ENCODE measurements at regions not wholly inside any gene's neighbourhood (a gene's known extent, or its start where the extent isn't known, plus 50 kb on each side); places are given as distances from the start of the nearest gene placed in this dataset.
A peak's percentile ranks its signal among the peaks of the same experiment; 100 is the strongest.
"Not testable (repeated sequence)": the region's sequence is repeated elsewhere in the genome, so short reads cannot be mapped to it uniquely, and the experiment has no call there.

DNA sequence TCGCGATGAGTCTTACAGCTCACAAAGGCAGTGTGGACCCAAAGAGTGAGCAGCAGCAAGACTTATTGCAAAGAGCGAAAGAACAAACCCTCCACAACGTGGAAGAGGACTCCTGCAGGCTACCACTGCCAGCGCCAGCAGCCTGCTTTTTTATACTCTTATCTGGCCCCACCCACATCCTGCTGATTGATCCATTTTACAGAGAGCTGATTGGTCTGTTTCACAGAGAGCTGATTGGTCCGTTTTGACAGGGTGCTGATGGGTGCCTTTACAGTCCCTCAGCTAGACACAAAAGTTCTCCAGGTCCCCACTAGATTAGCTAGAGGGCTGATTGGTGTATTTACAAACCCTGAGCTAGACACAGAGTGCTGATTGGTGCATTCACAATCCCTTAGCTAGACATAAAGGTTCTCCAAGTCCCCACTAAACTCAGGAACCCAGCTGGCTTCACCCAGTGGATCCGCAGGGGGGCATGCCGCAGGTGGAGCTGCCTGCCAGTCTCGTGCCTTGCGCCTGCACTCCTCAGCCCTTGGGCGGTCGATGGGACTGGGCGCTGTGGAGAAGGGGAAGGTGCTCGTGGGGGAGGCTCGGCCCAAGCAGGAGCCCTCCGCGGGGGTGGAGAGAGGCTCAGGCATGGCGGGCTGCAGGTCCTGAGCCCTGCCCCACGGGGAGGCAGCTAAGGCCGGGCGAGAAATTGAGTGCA, 75.7 kb downstream of the QDPR start:
- not testable (repeated sequence) for DNase-seq

DNA sequence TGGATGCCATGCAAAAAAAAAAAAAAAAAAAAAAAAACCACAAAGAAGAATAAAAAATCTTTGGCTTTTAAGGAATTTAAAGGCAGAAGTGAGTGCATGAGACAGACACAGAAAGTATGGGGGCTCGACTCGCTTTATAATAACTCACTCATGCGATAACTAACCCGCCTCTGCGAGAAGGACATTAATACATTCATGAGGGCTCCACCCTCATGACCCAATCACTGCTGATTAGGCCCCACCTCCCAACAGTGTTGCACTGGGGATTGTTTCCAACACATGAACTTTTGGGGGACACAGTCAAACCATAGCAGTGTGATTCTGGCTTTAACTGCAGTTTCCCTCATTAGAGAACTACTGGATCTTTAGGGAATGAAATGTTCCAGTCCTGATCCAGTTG, 78.1 kb downstream of the QDPR start:
- DNase-seq = no peak

DNA sequence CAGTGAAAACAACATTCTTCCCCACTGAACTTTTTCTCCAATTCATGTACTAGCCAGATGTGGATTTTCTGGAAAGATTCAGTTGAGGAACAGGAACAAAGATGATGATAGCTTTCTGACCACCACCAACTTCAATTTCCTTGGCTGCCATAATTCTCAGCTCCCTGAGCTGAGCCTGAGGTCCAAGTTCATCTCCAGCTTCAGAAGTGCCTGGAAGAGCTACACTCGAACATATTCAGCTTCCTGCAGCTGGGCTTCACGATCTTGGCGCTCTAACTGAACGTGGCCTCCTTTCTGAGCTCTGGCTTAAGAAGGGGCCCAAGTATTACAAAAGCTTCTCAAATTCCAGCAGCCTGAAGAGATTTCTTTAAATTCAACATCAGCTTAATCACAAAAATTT, 83.9 kb downstream of the QDPR start:
- DNase-seq = no peak

DNA sequence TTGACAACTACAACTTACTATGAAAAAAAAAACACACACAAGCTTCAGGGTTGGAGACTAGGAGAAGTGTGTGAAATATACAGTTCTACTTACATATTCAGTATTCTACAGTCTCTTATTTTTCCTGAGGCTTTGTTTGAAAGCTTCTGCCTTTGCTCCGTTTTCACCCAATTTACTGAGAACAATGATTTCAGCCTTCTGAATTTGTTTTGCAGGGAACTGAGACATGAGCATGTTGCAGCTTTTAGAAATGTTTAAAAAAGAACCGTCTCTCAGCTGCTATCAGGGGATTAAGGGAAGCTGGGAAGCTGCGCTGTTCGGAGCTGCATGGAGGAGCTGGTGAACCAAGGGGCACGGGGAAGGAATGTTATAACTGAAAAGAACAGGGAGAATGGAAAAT, 85.7 kb downstream of the QDPR start:
- DNase-seq = no peak

DNA sequence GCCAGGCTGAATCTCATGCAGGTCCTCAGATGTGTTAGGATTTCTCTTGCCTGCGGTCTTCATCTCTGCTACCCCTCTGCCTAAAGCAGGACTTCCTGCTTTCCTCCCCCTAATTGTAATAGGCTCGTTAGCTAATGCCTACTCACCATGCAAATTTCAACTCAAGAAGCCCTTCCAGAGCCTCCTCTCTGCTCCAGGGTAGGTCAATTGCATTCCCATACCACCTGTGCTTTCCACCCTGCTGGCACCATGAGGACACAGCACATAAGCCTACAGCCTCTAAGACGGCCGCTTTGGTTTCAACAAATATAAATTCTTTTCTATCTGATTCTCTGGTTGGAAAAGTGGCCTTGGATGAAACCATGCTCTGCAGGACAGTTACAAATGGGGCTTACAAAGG, 93.9 kb downstream of the QDPR start:
- no peak for DNase-seq

DNA sequence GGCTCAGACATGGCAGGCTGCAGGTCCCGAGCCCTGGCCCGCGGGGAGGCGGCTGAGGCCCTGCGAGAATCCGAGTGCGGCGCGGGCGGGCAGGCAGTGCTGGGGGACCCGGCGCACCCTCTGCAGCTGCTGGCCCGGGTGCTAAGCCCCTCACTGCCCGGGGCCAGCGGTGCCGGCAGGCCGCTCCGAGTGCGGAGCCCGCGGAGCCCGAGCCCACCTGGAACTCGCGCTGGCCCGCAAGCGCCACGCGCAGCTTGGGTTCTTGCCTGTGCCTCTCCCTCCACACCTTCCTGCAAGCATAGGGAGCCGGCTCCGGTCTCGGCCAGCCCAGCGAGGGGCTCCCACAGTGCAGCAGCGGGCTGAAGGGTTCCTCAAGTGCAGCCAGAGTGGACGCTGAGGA, 97.5 kb downstream of the QDPR start:
- DNase-seq = no peak

DNA sequence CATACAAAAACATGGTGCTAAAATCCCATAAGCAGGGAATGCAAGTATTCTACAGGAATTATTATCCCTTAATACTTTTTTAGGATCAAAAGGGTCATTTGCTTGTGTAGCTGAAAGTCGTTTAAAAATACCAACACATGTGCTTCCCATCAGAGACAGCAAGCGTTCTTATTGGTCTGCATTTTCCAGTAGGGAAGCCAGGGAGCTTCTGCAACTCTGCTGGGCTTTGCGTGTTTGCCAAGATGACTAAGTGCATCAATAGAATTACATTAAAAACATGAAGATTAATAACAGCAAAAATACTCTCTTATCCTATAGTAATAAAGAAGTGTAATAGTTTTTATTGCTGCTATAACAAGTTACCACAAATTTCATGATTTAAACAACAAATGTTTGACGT, 111.2 kb downstream of the QDPR start:
- no peak for DNase-seq

DNA sequence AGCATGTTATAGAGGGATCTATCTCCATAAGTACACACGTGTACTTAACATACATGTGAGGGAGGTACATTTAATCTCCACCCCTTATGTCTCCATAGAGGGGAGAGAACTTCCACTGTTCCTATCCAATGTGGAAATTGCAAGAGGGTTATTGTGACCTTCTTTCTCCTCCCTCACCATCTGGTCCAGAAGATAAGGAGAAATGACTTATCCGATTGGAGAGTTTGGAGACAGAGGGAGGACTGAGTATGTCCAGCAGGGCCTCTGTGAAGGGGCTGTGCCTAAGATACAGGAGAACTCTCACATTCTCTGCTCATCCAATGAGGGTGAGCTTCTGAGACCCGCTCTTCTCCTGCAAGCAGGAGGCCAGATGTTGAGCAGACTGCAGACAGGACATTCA, 113.1 kb downstream of the QDPR start:
- DNase-seq = no peak

DNA sequence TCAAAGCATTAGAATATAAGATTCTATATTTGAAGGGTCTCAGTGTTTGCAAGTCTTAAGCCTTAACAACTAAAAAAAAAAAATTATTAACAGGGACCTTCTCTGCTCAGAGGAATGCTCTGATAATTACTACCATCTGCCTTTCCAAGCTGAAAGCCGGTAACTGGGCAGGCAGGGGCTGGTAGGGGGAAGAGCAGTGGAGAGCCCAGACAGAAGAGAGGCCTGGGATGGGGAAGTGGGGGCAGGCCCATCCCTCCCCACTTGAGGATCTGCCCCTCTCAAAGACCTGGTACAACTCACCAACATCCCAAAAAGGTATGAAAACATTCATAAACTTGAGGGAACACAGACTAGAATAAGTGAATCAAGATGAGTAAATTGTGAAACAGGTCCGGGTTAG, 113.9 kb downstream of the QDPR start:
- no peak for DNase-seq

DNA sequence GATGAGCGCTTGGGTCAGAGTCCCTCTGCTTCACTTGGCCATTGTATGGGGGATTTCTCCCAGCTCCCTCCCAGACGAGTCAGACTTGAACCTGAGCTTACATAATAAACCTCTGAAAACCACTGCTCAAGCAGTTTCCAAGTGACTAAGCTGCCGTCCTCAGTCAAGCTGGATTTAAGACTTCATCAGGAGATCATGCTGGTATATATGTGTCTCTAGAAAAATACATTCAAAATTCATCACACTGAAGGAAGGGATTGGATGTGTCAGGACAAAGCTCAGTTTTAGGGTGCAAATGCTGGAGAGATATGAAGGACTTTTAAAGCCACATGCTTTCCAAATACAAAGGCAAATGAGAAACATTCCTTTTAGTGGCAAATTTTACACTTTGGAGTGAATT, 114.3 kb downstream of the QDPR start:
- no peak for DNase-seq

DNA sequence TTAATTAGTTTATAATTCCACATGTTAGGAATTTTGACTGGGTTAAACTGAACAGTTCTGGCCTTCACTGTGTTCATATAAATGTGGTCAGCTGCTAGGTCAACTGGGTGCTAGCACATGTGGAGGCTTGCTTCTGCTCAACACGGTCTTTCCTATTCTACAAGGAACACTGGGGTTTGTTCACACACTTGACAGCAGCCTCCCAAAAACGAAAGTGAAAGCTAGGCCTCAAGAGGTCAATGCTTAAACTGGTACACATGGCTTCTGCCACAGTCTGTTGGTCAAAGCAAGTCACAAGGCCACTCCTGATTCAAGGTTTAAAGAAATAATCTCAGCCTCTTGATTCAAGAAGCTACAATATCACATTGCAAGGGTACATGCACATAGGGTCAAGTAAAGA, 126.5 kb downstream of the QDPR start:
- DNase-seq = no peak

DNA sequence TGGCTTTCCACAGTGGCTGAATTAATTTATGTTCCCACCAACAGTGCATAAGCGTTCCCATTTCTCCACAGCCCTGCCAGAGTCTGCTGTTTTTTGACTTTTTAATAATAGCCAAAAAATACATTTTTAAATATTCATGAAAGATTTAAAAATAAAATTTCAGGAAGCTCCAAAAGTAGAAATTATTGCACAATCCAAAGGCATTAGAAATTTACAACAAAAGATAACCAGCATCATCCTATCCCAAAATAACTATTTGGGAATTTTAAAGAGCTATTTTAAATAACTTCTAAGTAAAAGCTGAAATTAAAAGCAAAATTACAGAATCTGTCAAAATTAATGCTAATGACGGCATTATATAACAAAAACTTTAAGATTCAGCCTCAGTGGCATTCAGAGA, 131.5 kb downstream of the QDPR start:
- no peak for DNase-seq

DNA sequence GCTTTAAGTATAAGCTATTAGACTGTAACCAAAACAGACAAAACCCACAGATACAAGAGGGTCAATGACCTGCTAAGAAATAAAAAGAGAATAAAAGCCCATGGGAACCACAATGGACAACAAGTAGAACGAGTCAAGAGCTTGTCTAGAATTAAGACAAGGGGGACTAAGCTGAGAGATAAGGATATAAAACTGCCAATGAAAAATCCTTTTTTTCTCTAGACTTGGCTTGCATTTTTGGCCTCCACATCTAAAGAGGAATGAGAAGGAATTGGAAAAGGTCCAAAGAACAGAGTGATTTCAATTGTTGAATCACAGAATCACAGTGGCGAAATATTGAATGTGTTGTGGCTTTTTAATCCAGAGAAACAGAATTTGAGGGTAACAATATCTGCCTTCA, 135.7 kb downstream of the QDPR start:
- no peak for DNase-seq

DNA sequence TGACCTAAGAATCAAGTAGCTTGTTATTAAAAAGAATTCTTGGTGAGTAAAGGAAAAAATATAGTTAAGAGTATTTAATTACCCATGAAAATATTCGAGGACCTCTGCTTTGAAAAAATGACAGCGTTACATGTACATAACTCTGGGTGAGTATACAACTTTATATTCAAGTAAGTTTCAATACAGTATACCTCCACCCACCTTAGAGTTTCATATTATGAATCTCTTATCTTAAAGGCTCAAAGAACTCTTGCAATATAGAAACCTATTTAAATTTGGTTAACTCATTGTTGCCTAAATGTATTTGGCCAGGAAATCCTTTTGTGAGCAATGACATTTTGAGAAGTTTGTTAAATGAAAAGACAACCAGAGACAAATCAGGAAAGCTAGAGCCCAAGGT, 138.2 kb downstream of the QDPR start:
- no peak for DNase-seq

DNA sequence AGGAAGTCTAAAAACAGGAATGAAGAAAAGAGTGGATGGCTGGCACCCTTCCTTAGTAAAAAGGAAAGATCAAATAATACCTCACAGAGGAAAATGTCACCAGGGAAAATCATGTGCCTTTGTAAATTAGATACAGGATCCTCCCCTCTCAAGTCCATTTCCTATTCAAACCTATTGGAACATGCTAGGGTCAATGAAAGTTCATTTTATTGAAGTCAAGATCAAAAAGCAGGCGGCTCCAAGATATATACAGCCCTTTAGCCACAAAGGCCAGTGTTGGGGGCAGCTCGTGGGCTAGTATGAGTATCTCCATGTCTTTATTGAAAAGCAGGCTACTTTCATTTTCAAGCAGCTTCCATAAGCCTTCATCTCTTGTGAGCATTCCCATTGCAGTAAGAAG, 141.1 kb downstream of the QDPR start:
- no peak for DNase-seq

DNA sequence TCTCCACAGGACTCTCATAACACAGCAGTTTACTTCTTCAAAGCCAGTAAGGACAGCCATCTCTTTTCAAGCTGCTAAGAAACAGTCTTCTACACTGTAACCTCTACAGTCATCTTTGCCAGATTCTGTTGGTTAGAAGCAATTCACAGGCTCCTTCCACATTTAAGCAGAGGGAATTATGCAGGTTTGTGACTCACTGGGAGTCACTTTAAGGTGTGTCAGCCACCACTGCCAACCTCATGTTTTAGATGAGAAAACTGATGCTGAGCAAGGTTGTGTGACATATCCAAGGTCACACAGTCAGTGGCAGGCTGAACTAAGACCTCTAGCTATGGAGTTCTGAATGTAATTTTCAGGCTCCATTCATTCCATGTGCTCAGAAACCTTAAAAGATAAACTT, 143.5 kb downstream of the QDPR start:
- no peak for DNase-seq

DNA sequence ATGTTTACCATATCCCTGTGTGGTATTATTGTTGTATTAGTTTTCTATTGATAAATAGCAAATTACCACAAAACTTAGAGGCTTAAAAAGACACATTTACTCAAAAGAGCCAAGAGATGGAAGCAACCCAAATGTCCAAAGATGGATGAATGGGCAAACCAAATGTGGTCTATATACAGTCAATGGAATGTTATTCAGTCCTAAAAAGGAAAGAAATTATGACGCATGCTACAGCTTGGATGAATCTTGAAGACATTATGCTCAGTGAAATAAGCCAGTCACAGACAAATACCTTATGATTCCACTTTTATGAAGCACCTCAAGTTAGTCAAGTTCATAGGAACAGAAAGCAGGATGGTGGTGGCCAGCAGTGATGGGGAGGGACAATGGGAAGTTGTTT, 144.7 kb downstream of the QDPR start:
- no peak for DNase-seq

DNA sequence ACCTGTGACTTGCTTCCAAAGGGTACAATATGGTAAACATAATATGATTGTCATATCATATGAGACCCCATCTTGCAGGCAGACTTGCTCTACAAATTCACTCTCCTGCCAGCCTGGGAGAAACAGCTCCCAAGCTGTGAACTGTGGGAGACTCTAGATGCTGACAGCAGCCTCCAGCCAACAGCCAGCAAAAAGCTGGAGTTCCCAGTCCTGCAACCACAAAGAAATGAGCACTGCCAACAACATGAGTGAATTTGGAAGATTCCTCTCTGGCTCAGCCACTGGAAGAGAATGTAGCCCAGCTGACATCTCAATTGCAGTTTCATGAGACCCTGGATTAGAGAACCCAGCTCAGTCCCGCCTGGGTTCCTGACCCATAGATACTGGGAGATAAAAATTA, 145.4 kb downstream of the QDPR start:
- DNase-seq = no peak

DNA sequence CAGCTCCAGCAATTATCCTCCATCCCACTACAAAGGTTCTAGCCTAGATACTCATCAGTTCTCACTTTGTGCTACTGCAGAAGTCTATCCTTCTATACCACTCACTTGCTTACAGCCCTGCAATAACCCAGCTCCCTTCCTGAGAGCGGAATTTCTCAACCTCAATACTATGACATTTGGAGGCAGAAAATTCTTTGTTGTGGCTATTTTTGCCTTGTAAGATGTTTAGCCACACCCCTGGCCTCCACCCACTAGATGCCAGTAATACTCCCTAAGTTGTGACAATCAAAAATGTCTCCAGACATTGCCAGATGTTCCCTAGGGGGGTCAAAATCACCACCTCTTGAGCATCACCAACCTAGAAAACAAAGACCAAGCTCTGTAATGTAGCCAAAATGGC, 149.5 kb downstream of the QDPR start:
- DNase-seq = no peak

DNA sequence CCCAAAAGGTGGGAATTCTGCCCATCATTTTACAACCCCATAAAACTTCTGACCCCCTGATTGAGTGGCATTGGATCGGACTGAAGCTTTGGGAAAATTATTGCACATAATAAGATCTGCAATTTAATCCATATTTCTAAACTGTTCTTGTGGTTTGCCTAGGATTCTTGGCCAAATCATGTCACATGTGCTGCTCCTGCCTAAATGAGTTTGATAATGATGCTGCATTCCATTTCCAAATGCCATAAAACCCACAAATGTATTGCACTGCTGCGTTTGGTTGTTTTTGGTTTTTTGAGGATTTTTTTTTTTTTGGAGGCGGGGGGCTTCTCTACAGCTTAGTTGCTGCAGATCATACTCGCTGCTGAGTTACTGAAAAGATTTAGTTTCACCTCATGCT, 153.6 kb downstream of the QDPR start:
- DNase-seq = no peak

DNA sequence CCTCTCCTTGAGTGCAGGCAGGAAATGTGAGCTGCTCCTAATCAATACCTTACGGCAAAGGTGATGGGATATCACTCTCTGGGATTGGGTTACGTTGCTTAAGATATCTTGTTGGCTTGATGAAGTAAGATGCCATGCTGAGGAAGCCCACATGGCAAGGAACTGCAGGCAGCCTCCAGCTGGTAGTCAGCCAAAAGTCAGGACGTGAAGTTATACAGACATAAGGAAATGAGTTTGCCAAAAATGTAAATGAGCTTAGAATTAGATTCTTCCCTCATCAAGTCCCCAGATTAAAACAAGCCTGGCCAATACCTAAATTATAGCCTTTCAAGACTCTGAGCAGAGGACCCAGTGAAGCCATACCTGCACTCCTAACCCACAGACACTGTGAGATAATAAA, 155.0 kb downstream of the QDPR start:
- no peak for DNase-seq

DNA sequence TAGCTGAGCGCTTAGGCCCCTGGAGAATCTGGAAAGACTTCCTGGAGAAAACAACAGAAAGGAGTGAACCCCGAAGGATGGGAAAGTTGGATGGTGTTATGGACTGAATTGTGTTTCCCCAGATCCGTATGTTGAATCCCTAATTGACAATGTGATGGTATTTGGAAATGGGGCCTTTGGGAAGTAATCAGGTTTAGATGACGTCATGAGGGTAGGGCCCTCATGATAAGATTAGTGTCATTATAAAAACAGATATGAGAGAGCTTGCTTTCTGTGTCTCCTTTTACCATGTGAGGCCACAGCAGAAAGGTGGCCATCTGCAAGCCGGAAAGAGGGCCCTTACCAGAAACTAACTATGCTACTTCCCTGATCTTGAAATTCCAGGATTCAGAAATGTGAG, 159.5 kb downstream of the QDPR start:
- no peak for DNase-seq

DNA sequence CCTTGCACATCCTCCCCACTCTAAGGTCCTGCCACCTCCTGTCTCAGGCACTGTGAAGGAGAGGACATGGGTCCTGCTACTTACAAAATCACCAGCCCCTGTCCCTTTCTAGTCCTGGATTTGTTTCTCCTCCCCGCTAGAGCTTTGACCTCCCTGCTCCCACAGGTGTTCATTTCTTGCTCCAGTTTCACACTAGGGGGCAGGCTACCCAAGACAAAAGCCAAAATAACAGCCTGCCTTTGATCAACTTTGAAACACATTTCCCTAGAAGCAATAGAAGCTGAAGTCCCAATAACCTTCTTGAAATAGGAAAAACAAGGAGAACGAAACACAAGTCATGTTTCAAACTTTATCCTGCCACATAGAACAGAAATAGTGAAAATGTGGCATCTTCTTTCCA, 164.4 kb downstream of the QDPR start:
- peak; percentile 26 for DNase-seq

DNA sequence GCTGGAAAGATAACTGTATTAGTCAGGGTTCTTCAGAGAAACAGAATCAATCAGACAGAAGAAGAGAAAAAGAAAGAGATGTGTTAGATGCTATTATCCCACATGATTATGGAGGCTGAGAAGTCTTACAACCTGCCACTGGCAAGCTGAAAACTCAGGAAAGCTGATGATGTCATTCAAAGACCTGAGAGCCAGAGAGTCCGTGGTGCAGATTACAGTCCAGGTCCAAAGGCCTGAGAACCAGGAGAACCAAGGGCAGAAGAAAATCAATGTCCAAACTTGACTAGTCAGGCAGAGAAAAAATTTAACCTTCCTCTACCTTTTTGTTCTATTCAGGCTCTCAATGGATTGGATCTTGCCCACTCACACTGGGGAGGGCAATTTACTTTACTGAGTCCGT, 172.5 kb downstream of the QDPR start:
- DNase-seq = no peak

DNA sequence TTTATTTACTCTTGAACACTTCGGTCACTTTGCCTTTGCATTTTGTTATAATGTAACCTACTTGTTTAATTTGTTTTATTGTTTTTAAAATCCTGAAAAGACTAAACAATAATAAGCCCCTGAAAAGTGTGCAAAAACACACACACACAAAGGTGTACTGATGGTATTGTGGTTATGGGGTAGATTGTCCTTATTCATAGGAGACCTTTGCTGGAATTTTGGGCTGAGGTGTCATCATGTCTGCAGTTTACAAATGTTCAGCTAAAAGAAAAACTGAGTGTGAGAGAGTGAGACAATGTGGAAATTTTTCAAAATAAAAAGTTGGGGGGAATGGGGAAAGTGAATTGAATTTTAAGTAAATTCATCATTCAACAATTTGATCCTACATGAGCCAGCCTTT, 174.9 kb downstream of the QDPR start:
- no peak for DNase-seq

DNA sequence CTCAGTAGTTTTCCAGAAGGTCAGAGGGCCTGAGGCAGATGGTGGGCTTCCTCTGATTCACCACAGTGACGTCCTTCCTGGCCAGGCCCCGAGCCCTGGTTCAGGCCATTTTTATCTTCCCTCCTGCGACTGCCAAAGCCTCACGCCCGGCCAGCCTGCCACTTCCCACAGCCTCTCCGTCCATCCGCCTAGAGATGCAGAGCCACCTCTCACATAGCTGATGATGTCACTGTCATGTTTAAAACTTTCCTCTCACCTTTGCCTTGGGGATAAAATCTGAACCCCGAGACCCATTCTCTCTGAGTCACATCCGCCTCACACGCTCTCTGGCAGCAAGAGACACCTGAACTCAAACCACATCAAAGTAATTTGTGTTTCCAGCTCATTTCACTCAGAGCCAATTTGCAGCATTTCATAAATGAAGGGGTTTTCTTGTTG, 175.3 kb downstream of the QDPR start:
- peak; percentile 83 for DNase-seq
